ENCODE measurements at regions not wholly inside any gene's neighbourhood (a gene's known extent, or its start where the extent isn't known, plus 50 kb on each side); places are given as distances from the start of the nearest gene placed in this dataset.

DNA sequence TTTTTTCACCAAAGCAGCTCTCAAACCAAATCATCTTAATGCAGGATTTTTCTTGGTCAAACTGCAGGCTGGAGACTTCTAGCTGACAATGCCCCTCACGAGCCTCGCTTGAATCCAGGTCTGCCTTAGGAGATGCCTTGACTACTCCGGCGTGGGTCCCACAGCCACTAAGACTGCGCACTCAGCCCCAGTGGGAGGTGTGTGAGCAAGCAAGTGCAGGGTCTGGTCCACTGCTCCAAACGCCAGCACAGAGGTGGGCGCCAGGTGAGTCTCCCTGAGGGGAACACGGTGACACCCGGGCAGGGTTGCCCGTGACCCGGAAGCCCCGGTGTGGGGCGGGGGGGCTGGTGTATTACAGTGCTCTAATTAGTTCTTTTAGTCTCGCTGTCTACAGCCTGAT lies 838.3 kb downstream of the NLGN4X start:
- no peaks in the 10 kb centered on the region for H3K27me3 ChIP-seq (ENCODE audit: insufficient read depth, low read length, poor library complexity, severe bottlenecking)
- H3K9me2 ChIP-seq (replicated peaks; ENCODE audit: low read depth, low read length), result no peaks in the 10 kb centered on the region
- no peaks in the 10 kb centered on the region for H3K36me3 ChIP-seq (ENCODE audit: insufficient read depth, low read length)
- no peaks in the 10 kb centered on the region for H4K20me1 ChIP-seq (ENCODE audit: insufficient read depth, low read length, poor library complexity, severe bottlenecking)
- TF ChIP-seq EZH2phosphoT487 (IDR thresholded peaks at IDR 0.05; ENCODE audit: borderline replicate concordance), result no peak
- TF ChIP-seq, protein P1, sequence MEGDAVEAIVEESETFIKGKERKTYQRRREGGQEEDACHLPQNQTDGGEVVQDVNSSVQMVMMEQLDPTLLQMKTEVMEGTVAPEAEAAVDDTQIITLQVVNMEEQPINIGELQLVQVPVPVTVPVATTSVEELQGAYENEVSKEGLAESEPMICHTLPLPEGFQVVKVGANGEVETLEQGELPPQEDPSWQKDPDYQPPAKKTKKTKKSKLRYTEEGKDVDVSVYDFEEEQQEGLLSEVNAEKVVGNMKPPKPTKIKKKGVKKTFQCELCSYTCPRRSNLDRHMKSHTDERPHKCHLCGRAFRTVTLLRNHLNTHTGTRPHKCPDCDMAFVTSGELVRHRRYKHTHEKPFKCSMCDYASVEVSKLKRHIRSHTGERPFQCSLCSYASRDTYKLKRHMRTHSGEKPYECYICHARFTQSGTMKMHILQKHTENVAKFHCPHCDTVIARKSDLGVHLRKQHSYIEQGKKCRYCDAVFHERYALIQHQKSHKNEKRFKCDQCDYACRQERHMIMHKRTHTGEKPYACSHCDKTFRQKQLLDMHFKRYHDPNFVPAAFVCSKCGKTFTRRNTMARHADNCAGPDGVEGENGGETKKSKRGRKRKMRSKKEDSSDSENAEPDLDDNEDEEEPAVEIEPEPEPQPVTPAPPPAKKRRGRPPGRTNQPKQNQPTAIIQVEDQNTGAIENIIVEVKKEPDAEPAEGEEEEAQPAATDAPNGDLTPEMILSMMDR (conservative IDR thresholded peaks at IDR 0.05; ENCODE audit: low read length), result no peak
- no peaks in the 10 kb centered on the region for H3K4me1 ChIP-seq (ENCODE audit: insufficient read depth, low read length, poor library complexity, severe bottlenecking)
- no peaks in the 10 kb centered on the region for H3K9me3 ChIP-seq (ENCODE audit: insufficient read depth, low read depth, low read length)
- no peaks in the 10 kb centered on the region for H3F3A ChIP-seq (ENCODE audit: low read depth)
- H3K4me3 ChIP-seq (ENCODE audit: low read length, poor library complexity, severe bottlenecking), result no peak overlapping the region
- H3K9ac ChIP-seq (ENCODE audit: low read depth, low read length, poor library complexity, severe bottlenecking), result no peak overlapping the region
- no peak overlapping the region for H2AFZ ChIP-seq (ENCODE audit: low read length)
- no peak overlapping the region for H3K4me2 ChIP-seq (ENCODE audit: low read depth, low read length, poor library complexity, severe bottlenecking)
- no peaks in the 10 kb centered on the region for H3K79me2 ChIP-seq (ENCODE audit: insufficient read depth, low read length)

DNA sequence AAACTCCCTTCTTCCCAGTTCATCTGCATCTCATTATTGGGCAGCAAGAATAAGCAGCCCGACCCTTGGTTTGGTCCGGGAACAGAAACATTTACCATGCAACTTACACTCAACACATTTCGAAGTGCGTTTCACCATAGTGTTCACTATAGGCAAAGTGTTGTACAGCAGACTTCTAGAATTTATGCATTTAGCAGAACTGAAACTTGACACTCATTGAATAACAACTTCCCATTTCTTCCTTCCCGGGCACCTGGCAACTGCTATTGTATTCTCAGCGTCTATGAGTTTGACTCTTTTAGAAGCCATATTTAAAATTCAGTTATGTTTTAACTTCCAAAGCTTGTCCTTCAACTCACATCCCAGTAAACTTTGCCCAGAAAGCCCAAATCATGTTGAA lies 840.6 kb downstream of the NLGN4X start:
- Histone ChIP-seq H3K4me2 (ENCODE audit: low read depth, low read length, poor library complexity, severe bottlenecking) (no peak overlapping the region), H4K20me1 (ENCODE audit: insufficient read depth, low read length, poor library complexity, severe bottlenecking) (no peaks in the 10 kb centered on the region), H3K27me3 (ENCODE audit: insufficient read depth, low read length, poor library complexity, severe bottlenecking) (no peaks in the 10 kb centered on the region), H3K9ac (ENCODE audit: low read depth, low read length, poor library complexity, severe bottlenecking) (no peak overlapping the region), H3K79me2 (ENCODE audit: insufficient read depth, low read length) (no peaks in the 10 kb centered on the region), H2AFZ (ENCODE audit: low read length) (no peak overlapping the region), H3K9me3 (ENCODE audit: insufficient read depth, low read depth, low read length) (no peaks in the 10 kb centered on the region), H3F3A (ENCODE audit: low read depth) (no peaks in the 10 kb centered on the region), H3K9me2 (replicated peaks; ENCODE audit: low read depth, low read length) (no peaks in the 10 kb centered on the region), H3K4me1 (ENCODE audit: insufficient read depth, low read length, poor library complexity, severe bottlenecking) (no peaks in the 10 kb centered on the region), H3K36me3 (ENCODE audit: insufficient read depth, low read length) (no peaks in the 10 kb centered on the region), H3K4me3 (ENCODE audit: low read length, poor library complexity, severe bottlenecking) (no peak overlapping the region)
- no peak for TF ChIP-seq EZH2phosphoT487 (IDR thresholded peaks at IDR 0.05; ENCODE audit: borderline replicate concordance)
- TF ChIP-seq, protein P1 (conservative IDR thresholded peaks at IDR 0.05; ENCODE audit: low read length), result no peak

DNA sequence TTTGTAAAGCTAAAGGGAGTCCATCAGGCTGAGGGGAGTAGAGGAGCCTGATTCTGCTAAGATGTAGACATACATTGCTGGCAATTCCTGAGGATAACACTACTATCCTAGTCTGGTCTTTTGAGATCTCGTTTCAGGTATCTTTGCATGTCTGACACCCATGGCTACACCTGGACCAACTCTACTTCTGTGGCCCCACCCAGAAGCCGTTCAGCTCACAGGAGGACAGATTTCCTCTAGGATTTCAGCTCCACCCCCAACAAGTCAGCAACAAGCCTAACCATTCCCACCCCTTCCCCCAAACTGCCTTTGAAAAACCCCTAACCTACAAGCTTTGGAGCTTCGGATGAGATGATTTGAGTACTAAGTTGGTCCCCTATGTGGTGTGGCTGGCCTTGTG lies 848.2 kb downstream of the NLGN4X start:
- Histone ChIP-seq H3K4me1 (ENCODE audit: insufficient read depth, low read length, poor library complexity, severe bottlenecking) (no peaks in the 10 kb centered on the region), H3K27me3 (ENCODE audit: insufficient read depth, low read length, poor library complexity, severe bottlenecking) (no peaks in the 10 kb centered on the region), H3K79me2 (ENCODE audit: insufficient read depth, low read length) (no peaks in the 10 kb centered on the region), H3F3A (ENCODE audit: low read depth) (no peaks in the 10 kb centered on the region), H3K9ac (ENCODE audit: low read depth, low read length, poor library complexity, severe bottlenecking) (no peak overlapping the region), H3K9me2 (replicated peaks; ENCODE audit: low read depth, low read length) (no peaks in the 10 kb centered on the region), H3K9me3 (ENCODE audit: insufficient read depth, low read depth, low read length) (no peaks in the 10 kb centered on the region), H2AFZ (ENCODE audit: low read length) (no peak overlapping the region), H3K4me2 (ENCODE audit: low read depth, low read length, poor library complexity, severe bottlenecking) (no peak overlapping the region), H3K36me3 (ENCODE audit: insufficient read depth, low read length) (no peaks in the 10 kb centered on the region), H4K20me1 (ENCODE audit: insufficient read depth, low read length, poor library complexity, severe bottlenecking) (no peaks in the 10 kb centered on the region), H3K4me3 (ENCODE audit: low read length, poor library complexity, severe bottlenecking) (no peak overlapping the region)
- TF ChIP-seq, protein P1 (conservative IDR thresholded peaks at IDR 0.05; ENCODE audit: low read length), result no peak
- no peak for TF ChIP-seq EZH2phosphoT487 (IDR thresholded peaks at IDR 0.05; ENCODE audit: borderline replicate concordance)

Measured in Loucy (cell line).